CD4-positive, alpha-beta T cell (primary cell): ENCODE measurements at regions not wholly inside any gene's neighbourhood (a gene's known extent, or its start where the extent isn't known, plus 50 kb on each side); places are given as distances from the start of the nearest gene placed in this dataset.

Source experiments
- ATAC-seq: fragments of 200-7000 bp; cut with Tn5 transposase; one replicate; pipeline ENCODE4 v1.10.0; 2022; ENCODE audit warnings: mild to moderate bottlenecking; ENCODE audit not compliant: poor library complexity
- CTCF ChIA-PET: fragments of 350-600 bp; sonication (Branson Sonifier 250); formaldehyde crosslinking; loops from one replicate; lab custom pipeline; 2021; ENCODE audit warnings: antibody characterized with exemption, inconsistent platforms; lab: Charles Lee
- POLR2A ChIA-PET: fragments of 350-600 bp; sonication (Branson Sonifier 250); formaldehyde crosslinking; loops from one replicate; lab custom pipeline; 2021; ENCODE audit warnings: antibody characterized with exemption, inconsistent platforms; lab: Charles Lee
- DNase-seq, 14 experiments: peaks; one replicate each; pipeline ENCODE4 v3.0.0-alpha.2; 2013 to 2020; ENCODE audit warnings: mixed read lengths in 2 of 14
- H3K27ac ChIP-seq, 2 donors: one replicate each; pipeline versions ENCODE4 v1.5.1 to v1.7.0; 2013; ENCODE audit warnings: low read length in 2 of 2, low read depth in 1 of 2, mild to moderate bottlenecking in 1 of 2
- H3K27me3 ChIP-seq, 2 experiments: 1 replicate in 1 of 2; 2 replicates in 1 of 2; pipeline versions ENCODE4 v1.6.1 to v1.7.0; 2013; ENCODE audit warnings: low read length in 2 of 2, control low read depth in 1 of 2, mild to moderate bottlenecking in 1 of 2, moderate library complexity in 1 of 2; ENCODE audit not compliant: insufficient read depth in 2 of 2, control insufficient read depth in 1 of 2
- H3K36me3 ChIP-seq: one replicate; pipeline ENCODE4 v1.6.1; 2013; ENCODE audit warnings: low read length, control low read depth; ENCODE audit not compliant: insufficient read depth
- H3K4me1 ChIP-seq: one replicate; pipeline ENCODE4 v1.6.1; 2013; ENCODE audit warnings: low read length, control low read depth; ENCODE audit not compliant: insufficient read depth
- H3K4me3 ChIP-seq: one replicate; pipeline ENCODE4 v1.5.1; 2013; ENCODE audit warnings: mild to moderate bottlenecking, low read length, moderate library complexity
- H3K9me3 ChIP-seq, 2 experiments: 1 replicate in 1 of 2; 2 replicates in 1 of 2; pipeline versions ENCODE4 v1.6.1 to v1.7.0; 2013; ENCODE audit warnings: low read length in 2 of 2, mild to moderate bottlenecking in 2 of 2, control low read depth in 1 of 2, moderate library complexity in 1 of 2; ENCODE audit not compliant: control insufficient read depth in 1 of 2, insufficient read depth in 1 of 2
- H3K27ac Mint-ChIP-seq: one replicate; pipeline ENCODE4 v1.8.0; 2020; ENCODE audit warnings: mixed read lengths
- H3K27me3 Mint-ChIP-seq: one replicate; pipeline ENCODE4 v1.8.0; 2021; ENCODE audit warnings: mixed read lengths
- H3K36me3 Mint-ChIP-seq: one replicate; pipeline ENCODE4 v1.8.0; 2021; ENCODE audit warnings: low read depth, mixed read lengths
- H3K4me1 Mint-ChIP-seq: one replicate; pipeline ENCODE4 v1.8.0; 2021; ENCODE audit warnings: low read depth, mixed read lengths
- H3K4me3 Mint-ChIP-seq: one replicate; pipeline ENCODE4 v1.8.0; 2020; ENCODE audit warnings: mild to moderate bottlenecking, mixed read lengths
- H3K9me3 Mint-ChIP-seq: one replicate; pipeline ENCODE4 v1.8.0; 2020; ENCODE audit warnings: mixed read lengths
- intact Hi-C, 2 experiments: fragments of 100-400 bp; cut with DNase I in 1 of 2; cut with micrococcal nuclease in 1 of 2; formaldehyde crosslinking; loops; one replicate each; pipeline versions ENCODE4 v1.15.1 to v1.9.0; 2023 to 2025; cut with DNase I, micrococcal nuclease
- TF ChIP-seq, protein P1 (sequence below): fragments of 200-600 bp; IDR thresholded peaks from one replicate; pipeline ENCODE4 v1.8.0; 2022; ENCODE audit warnings: antibody characterized with exemption, mild to moderate bottlenecking

GRCh38 chr4:25981749-25982148, 67.7 kb downstream of the SMIM20 start:
- Histone ChIP-seq H3K4me3 (no peak overlapping the region), H3K36me3 (no peaks in the 10 kb centered on the region), H3K9me3 (no peaks in the 10 kb centered on the region), H3K27me3 (no peaks in the 10 kb centered on the region), H3K4me1 (no peaks in the 10 kb centered on the region), H3K27ac (no peak overlapping the region)
- ATAC-seq (no peak), DNase-seq (no peak)
- TF ChIP-seq, protein P1, sequence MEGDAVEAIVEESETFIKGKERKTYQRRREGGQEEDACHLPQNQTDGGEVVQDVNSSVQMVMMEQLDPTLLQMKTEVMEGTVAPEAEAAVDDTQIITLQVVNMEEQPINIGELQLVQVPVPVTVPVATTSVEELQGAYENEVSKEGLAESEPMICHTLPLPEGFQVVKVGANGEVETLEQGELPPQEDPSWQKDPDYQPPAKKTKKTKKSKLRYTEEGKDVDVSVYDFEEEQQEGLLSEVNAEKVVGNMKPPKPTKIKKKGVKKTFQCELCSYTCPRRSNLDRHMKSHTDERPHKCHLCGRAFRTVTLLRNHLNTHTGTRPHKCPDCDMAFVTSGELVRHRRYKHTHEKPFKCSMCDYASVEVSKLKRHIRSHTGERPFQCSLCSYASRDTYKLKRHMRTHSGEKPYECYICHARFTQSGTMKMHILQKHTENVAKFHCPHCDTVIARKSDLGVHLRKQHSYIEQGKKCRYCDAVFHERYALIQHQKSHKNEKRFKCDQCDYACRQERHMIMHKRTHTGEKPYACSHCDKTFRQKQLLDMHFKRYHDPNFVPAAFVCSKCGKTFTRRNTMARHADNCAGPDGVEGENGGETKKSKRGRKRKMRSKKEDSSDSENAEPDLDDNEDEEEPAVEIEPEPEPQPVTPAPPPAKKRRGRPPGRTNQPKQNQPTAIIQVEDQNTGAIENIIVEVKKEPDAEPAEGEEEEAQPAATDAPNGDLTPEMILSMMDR = no peak
- Mint-ChIP-seq H3K27me3 (no peaks in the 10 kb centered on the region), H3K9me3 (no peaks in the 10 kb centered on the region), H3K36me3 (no peaks in the 10 kb centered on the region), H3K4me3 (no peak overlapping the region), H3K4me1 (no peaks in the 10 kb centered on the region), H3K27ac (no peak overlapping the region)
- ChIA-PET CTCF (no interaction called here), POLR2A (no interaction called here)
- intact Hi-C loops = loop anchor here in 1 of 2 experiments (10.0 kb wide), 1 partner anchor 343 kb away; the partner anchor contains the start of gene RBPJ

- no peaks in the 10 kb centered on the region for H3K27me3 Mint-ChIP-seq
- no peaks in the 10 kb centered on the region for H3K9me3 Mint-ChIP-seq
- ChIA-PET CTCF (no interaction called here), POLR2A (no interaction called here)
- Histone ChIP-seq H3K36me3 (no peaks in the 10 kb centered on the region), H3K4me3 (no peak overlapping the region), H3K27me3 (no peaks in the 10 kb centered on the region), H3K27ac (no peak overlapping the region), H3K9me3 (no peaks in the 10 kb centered on the region), H3K4me1 (peaks cover 1% of the 10 kb centered on the region)
- intact Hi-C loops = loop anchor here in 1 of 2 experiments (10.0 kb wide), 1 partner anchor 342 kb away; the partner anchor contains the start of gene RBPJ
- no peaks in the 10 kb centered on the region for H3K36me3 Mint-ChIP-seq
- ATAC-seq (no peak), DNase-seq (no peak)
- H3K27ac Mint-ChIP-seq = no peak overlapping the region
- H3K4me1 Mint-ChIP-seq = peaks cover 2% of the 10 kb centered on the region
- TF ChIP-seq, protein P1 = no peak
- H3K4me3 Mint-ChIP-seq = no peak overlapping the region
These were observed 68.9 kb downstream of the SMIM20 start for GRCh38 chr4:25982962-25983361.

DNA sequence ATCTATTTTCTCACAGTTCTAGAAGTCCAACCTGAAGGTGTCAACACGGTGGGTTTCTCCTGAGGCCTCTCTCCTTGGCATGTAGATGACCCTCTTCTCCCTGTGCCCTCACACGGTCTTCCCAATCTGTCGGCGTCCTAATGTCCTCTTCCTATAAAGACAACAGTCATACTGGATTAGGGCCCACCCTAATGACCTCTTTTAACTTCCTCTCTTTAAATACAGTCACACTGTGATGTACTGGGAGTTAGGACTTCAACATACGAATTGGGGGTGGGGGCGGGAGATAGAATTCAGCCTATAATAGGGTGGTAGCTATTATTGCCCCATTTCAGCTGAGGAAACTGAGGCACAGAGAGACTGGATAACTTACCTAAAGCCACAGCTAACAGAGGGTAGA, 70.2 kb downstream of the SMIM20 start:
- H3K36me3 ChIP-seq = no peaks in the 10 kb centered on the region
- no peaks in the 10 kb centered on the region for H3K9me3 ChIP-seq
- H3K27me3 Mint-ChIP-seq = no peaks in the 10 kb centered on the region
- no peaks in the 10 kb centered on the region for H3K9me3 Mint-ChIP-seq
- H3K4me3 ChIP-seq = no peak overlapping the region
- CTCF ChIA-PET = no interaction called here
- no peak for DNase-seq
- H3K27ac ChIP-seq = no peak overlapping the region
- TF ChIP-seq, protein P1 = no peak
- H3K27ac Mint-ChIP-seq = no peak overlapping the region
- peaks cover 8% of the 10 kb centered on the region for H3K4me1 Mint-ChIP-seq
- POLR2A ChIA-PET = no interaction called here
- no peaks in the 10 kb centered on the region for H3K36me3 Mint-ChIP-seq
- H3K4me3 Mint-ChIP-seq = no peak overlapping the region
- ATAC-seq = no peak
- no peaks in the 10 kb centered on the region for H3K27me3 ChIP-seq
- H3K4me1 ChIP-seq = peaks cover 6% of the 10 kb centered on the region
- intact Hi-C loops = loop anchor here in 1 of 2 experiments (10.0 kb wide), 1 partner anchor 341 kb away; the partner anchor contains the start of gene RBPJ
